ENCODE measurements at regions not wholly inside any gene's neighbourhood (a gene's known extent, or its start where the extent isn't known, plus 50 kb on each side); places are given as distances from the start of the nearest gene placed in this dataset.

DNA sequence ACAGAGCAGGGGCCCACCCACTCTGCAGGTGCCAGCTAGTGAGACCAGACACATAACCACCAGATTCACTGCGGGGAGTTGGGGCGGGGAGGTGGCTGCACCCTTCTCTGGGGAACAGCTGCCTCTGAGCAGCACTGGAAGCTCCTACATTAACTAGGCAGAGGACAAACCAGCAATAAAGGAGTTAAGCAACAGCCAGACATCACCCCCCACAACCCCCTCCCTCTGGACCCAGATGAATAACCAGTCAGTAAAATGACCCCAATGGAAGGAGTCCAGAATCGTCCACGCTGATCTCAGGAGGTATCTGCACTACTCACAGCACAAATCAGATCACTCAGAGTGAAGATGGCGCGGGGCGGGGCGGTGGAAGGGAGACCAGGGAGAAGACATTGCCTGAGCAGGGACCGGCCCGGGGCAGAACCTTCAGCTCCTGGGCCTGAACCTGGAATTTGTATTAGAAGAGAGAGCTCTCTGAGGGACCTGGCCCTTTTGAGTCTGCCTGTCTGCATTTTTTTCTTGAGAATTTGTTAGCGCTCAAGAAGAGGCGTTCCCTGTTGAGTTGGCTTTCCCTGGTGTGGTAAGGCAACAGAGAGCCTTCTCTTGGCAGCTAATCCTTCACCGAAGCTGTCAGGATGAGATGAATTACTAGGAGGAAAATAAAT lies 125.5 kb upstream of the NCAM1 start:
- DNase-seq: no peak

DNA sequence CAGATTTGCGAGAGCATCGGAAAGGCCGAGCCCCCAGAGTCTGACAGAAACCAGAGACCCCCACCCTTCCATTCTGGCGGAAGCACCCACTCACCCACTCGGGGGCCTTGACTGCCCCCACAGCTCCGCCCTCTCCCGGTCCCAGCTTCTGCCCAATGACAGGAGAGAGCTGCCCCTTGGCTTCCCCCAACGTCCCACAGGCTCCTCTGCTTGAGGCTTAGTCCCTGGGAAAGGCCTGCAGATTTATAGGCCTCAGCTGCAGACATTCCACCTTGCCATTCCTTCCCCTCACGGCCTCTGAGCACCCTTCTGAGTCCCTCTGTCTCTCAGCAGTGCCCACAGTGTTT lies 125.0 kb upstream of the NCAM1 start:
- no peak for DNase-seq

DNA sequence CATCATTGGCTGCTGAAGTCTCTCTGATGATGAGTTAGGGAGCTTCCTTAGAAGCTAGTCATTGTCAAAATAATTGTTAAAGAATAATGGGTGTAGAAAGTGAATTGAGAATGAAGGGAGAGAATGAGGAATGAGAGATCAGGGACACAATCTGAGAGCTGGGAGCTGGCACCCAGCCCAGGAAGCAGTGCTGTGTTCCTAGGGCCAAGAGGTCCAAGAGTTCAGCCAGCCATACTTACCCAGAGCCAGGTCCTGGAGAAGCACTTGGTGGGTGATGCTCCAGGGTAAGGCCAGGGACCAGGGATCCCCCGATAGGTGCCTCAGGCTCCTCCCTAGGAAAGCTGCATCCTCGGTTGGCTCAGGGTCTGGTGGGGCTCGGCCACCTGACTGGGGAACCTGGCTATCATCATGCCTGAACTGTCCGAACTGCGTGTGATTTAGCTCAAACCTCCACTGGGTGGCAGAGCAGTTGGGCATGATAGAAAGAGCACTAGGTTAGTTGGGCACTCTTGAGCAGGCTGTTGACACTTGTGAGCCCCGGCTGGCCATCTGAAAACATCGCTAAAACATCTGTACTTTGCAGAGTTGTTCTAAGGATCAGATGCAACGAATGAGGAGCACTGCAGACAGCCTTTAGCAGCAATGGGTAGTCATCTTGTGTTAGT lies 123.9 kb upstream of the NCAM1 start:
- DNase-seq: no peak

DNA sequence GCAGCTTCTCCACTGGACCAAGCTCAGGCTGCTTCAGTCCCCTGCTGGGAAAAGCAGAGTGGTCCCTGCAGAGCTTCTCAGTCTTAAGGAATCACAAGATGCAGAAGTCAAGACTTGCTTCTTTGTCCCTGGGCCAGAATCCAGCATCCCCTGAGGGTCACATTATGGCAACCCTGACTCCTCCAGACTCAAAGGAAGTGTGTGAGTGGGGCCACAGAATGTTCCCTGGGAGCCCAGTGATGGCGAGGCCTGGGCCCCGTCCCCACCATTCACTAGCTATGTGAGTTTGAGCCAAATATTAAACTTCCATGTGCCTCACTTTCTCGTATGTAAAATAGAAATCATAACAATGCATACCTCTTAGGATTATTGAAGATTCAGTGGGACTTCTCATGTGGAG lies 122.2 kb upstream of the NCAM1 start:
- DNase-seq: no peak

DNA sequence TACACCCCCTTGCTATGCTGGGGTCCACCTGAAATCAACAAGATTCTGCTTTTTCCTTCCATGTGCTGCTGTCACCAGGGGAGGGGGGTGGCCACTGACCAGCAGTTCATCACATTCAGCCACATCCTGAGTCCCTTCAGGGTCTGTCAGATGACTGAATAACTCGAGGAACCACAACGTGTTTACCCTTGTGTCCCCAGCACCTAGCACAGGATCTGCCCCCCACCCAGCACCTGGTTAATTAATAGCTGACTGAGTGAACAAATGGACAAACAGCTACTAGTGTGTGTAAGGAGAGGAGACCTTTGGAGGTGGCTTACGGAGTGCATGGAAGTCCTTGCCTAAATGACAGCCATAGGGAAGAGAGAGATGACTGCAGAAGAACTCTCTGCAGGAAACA lies 119.5 kb upstream of the NCAM1 start:
- no peak for DNase-seq

DNA sequence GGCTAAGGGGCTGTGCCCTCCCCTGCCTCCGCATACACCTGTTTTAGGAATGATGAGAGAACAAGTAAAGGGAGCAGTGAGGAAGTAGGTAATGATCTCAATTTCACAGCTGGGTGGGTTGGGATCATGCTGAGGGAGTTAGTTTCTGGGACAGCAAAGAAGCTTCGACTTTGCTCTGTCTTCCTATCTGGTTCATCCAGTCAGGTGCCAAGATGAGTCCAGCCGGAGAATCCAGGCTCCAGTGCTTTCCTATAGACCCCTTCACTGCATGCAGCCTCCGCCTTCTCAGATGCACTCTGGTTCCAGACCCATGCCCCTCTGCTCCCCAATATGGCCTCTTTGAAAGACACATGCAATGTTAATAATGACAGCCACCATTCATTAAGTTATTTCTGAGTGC lies 119.1 kb upstream of the NCAM1 start:
- DNase-seq: no peak

DNA sequence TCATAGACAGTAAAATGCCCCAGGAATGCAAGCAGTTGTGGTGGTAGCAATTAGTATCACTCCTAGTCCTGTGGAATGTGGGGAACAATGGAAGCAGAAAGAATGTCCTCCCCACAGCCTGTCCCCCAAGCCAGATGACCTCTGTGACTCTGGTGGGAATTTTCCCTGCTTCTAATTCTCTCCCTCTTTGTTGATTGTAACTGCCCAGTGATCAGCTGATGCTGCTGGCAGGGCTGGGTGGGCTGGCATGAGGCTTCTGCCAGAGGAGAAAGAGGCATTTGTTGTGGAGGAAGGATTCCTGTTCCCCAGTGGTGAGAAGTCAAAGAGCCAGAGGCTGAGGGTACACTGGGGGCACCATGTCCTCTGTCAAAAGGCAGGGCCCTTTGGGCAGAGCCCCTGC lies 116.7 kb upstream of the NCAM1 start:
- DNase-seq: no peak

- DNase-seq: no peak
Observed at GRCh38 chr11:112847568-112847967, 113.7 kb upstream of the NCAM1 start.

DNA sequence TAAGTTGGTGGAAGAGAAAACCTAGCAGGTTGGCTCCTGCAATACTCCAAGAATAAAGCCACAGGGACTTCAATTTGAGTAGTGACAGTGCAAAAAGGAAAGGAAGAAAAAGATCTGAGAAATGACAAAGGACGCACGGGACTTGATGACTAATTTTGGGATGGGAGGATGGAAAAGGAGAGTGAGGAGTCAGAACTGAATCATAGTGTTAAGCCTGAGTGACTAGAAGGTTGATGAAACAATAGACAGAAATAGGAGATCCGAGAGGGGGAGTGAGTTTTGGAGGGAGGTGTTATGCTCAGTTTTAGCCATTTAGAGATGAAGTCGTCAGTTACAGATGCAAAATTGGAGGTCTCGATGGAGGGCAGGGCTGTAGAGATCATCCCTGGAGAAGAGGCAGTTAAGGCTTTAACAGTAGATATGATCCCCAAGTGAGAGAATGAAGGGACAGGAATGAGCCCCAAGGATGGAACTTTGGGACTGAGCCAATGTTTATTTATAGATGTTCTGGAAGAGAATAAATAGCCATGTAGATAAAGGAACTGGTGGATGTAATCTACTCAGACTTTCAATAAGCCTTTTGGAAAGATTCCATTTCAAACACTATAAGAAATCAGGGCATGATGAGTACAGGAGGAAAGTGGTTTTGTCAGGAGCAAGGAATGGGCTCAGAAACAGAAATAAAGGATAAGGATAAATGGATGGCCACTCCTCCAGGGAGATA lies 108.9 kb upstream of the NCAM1 start:
- peak; percentile 30 for DNase-seq

GRCh38 chr11:112856133-112856532 lies 105.1 kb upstream of the NCAM1 start:
- no peak for DNase-seq

DNA sequence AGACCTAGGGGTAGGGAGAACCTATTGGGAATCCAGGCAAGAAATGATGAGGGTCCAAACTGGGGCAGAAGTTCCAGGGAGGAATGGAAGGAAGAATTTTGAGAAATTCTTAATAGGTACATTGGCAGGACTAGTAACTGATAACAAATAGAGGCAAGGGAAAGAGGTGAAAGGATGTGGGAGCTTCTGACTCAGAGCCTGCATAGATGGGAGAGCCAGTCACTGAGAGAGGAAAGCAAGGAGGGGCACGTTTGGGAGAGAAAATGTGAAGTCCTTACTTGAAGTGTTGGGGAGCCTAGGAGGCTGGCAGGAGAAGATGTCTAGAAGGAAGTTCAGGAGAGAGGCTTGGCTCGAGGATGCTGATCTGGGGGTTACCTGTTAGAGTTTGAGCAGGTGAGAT lies 104.6 kb upstream of the NCAM1 start:
- DNase-seq: no peak

- DNase-seq: no peak
Observed at GRCh38 chr11:112858289-112859023, 102.8 kb upstream of the NCAM1 start.

GRCh38 chr11:112859787-112860186 lies 101.4 kb upstream of the NCAM1 start:
- DNase-seq: no peak

- no peak for DNase-seq
Observed at GRCh38 chr11:112861356-112861755, 99.9 kb upstream of the NCAM1 start.

DNA sequence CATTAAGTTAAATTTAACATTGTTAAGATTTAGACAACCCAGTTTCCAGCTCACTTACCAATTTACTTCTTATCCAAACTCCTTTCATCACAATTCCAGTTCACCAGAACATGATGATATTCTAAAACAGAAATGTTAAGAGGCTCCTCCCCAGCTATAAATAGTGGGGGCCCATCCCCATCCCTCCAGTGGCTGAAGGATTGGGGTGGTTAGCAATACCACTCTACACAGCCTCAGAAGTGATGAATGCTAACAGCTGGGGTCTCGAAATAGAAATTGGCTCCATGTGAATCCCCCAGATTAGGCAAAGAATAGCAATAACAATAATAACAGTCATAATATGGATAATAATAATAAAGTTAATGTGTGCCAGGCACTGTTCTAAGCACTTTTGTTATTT lies 97.9 kb upstream of the NCAM1 start:
- DNase-seq: no peak

- DNase-seq: no peak
Observed at GRCh38 chr11:112864672-112865071, 96.5 kb upstream of the NCAM1 start.

GRCh38 chr11:112871909-112872500 lies 89.2 kb upstream of the NCAM1 start:
- no peak for DNase-seq

GRCh38 chr11:112874980-112875379 lies 86.2 kb upstream of the NCAM1 start:
- DNase-seq: no peak

DNA sequence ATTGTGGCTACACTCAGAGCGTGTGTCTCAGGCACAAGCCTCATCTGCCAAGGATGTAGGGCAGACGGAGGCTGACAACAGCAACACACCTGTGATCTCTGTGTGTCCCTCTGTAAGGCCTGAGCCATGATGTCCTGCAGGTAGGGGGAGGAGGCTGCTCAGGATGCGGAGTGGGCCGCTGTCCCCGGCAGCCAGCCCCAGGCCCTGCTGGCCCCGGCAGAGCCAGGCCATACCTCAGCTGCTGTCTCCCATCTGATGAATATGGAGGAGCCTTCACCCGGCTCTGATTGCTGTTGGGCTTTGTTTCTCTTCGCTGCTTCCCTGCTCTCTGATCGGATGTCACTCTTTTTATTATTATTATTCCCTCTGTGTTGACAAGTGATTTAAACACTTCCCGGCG lies 83.6 kb upstream of the NCAM1 start:
- no peak for DNase-seq

GRCh38 chr11:112878033-112878601 lies 83.1 kb upstream of the NCAM1 start:
- DNase-seq: no peak

GRCh38 chr11:112880495-112880894 lies 80.7 kb upstream of the NCAM1 start:
- no peak for DNase-seq

GRCh38 chr11:112881461-112881860 lies 79.8 kb upstream of the NCAM1 start:
- peak; percentile 90 for DNase-seq
